Epithelial cell of esophagus (primary cell): ENCODE measurements at regions not wholly inside any gene's neighbourhood (a gene's known extent, or its start where the extent isn't known, plus 50 kb on each side); places are given as distances from the start of the nearest gene placed in this dataset.
"Not testable (repeated sequence)": the region's sequence is repeated elsewhere in the genome, so short reads cannot be mapped to it uniquely, and the experiment has no call there.

ENCODE experiments used
- DNase-seq: peaks from one replicate; pipeline ENCODE4 v3.0.0; 2010; ENCODE audit warnings: low read depth
- H3K4me3 ChIP-seq: 2 replicates; pipeline ENCODE4 v1.5.1; 2011; ENCODE audit warnings: mild to moderate bottlenecking, low read length, control low read depth
- CTCF ChIP-seq: IDR thresholded peaks from 2 replicates; pipeline ENCODE4 v1.5.1; 2011; ENCODE audit warnings: low read depth, mild to moderate bottlenecking, low read length, control low read depth, inconsistent platforms; ENCODE audit not compliant: insufficient read depth; ENCODE audit errors: missing control alignments

GRCh38 chrX:109089359-109089758, 353.0 kb upstream of the IRS4 start:
- no peak for DNase-seq
- TF ChIP-seq CTCF, result no peak
- H3K4me3 ChIP-seq, result no peak overlapping the region

GRCh38 chrX:109077788-109078187, 341.4 kb upstream of the IRS4 start:
- no peak for TF ChIP-seq CTCF
- H3K4me3 ChIP-seq, result no peak overlapping the region
- no peak for DNase-seq

- not testable (repeated sequence) for H3K4me3 ChIP-seq
- DNase-seq, result peak; percentile 29
Observed at GRCh38 chrX:109054181-109054581, 317.8 kb upstream of the IRS4 start.

GRCh38 chrX:109049903-109050302, 313.5 kb upstream of the IRS4 start:
- peak; percentile 2 for DNase-seq
- no peak overlapping the region for H3K4me3 ChIP-seq
- peak; percentile 37 for TF ChIP-seq CTCF

GRCh38 chrX:109049416-109049815, 313.1 kb upstream of the IRS4 start:
- H3K4me3 ChIP-seq, result no peak overlapping the region
- no peak for DNase-seq
- no peak for TF ChIP-seq CTCF

GRCh38 chrX:109040057-109040456, 303.7 kb upstream of the IRS4 start:
- no peak overlapping the region for H3K4me3 ChIP-seq
- no peak for TF ChIP-seq CTCF

GRCh38 chrX:109036624-109037023, 300.3 kb upstream of the IRS4 start:
- no peak for TF ChIP-seq CTCF
- H3K4me3 ChIP-seq, result no peak overlapping the region
- no peak for DNase-seq

More at GRCh38 chrX:109040057-109040456, 303.7 kb upstream of the IRS4 start:
- no peak for DNase-seq

- TF ChIP-seq CTCF, result no peak
- H3K4me3 ChIP-seq, result no peak overlapping the region
- no peak for DNase-seq
Observed at GRCh38 chrX:108993909-108994308, 257.5 kb upstream of the IRS4 start.

GRCh38 chrX:108972899-108973298, 236.5 kb upstream of the IRS4 start:
- not testable (repeated sequence) for DNase-seq, H3K4me3 ChIP-seq
